ENCODE measurements at regions not wholly inside any gene's neighbourhood (a gene's known extent, or its start where the extent isn't known, plus 50 kb on each side); places are given as distances from the start of the nearest gene placed in this dataset.

DNA sequence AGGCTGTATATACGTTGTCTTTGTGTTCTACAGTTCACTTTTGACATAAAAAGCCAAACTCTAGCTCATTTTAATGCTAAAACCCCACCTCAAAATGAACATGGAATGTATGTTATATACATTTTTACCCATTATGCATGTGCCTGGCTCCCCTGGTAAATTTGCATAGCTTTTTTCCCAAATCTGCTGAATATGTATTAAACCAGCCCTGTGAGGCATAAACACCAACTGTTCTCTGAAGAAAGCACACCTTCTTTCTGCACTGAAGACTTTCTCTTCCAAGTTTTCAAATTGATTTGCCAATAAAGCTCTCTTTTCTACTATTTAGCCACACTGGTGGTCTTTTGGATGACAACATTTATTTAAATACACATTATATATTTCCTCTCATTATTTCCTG is 549.4 kb downstream of the TRIB2 start:
- TF ChIP-seq, protein P1, sequence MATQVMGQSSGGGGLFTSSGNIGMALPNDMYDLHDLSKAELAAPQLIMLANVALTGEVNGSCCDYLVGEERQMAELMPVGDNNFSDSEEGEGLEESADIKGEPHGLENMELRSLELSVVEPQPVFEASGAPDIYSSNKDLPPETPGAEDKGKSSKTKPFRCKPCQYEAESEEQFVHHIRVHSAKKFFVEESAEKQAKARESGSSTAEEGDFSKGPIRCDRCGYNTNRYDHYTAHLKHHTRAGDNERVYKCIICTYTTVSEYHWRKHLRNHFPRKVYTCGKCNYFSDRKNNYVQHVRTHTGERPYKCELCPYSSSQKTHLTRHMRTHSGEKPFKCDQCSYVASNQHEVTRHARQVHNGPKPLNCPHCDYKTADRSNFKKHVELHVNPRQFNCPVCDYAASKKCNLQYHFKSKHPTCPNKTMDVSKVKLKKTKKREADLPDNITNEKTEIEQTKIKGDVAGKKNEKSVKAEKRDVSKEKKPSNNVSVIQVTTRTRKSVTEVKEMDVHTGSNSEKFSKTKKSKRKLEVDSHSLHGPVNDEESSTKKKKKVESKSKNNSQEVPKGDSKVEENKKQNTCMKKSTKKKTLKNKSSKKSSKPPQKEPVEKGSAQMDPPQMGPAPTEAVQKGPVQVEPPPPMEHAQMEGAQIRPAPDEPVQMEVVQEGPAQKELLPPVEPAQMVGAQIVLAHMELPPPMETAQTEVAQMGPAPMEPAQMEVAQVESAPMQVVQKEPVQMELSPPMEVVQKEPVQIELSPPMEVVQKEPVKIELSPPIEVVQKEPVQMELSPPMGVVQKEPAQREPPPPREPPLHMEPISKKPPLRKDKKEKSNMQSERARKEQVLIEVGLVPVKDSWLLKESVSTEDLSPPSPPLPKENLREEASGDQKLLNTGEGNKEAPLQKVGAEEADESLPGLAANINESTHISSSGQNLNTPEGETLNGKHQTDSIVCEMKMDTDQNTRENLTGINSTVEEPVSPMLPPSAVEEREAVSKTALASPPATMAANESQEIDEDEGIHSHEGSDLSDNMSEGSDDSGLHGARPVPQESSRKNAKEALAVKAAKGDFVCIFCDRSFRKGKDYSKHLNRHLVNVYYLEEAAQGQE (IDR thresholded peaks at IDR 0.05; ENCODE audit: insufficient read depth in 1 of 2, low read depth in 2 of 2, low read length in 1 of 2), result no peak
- TF ChIP-seq, protein P2, sequence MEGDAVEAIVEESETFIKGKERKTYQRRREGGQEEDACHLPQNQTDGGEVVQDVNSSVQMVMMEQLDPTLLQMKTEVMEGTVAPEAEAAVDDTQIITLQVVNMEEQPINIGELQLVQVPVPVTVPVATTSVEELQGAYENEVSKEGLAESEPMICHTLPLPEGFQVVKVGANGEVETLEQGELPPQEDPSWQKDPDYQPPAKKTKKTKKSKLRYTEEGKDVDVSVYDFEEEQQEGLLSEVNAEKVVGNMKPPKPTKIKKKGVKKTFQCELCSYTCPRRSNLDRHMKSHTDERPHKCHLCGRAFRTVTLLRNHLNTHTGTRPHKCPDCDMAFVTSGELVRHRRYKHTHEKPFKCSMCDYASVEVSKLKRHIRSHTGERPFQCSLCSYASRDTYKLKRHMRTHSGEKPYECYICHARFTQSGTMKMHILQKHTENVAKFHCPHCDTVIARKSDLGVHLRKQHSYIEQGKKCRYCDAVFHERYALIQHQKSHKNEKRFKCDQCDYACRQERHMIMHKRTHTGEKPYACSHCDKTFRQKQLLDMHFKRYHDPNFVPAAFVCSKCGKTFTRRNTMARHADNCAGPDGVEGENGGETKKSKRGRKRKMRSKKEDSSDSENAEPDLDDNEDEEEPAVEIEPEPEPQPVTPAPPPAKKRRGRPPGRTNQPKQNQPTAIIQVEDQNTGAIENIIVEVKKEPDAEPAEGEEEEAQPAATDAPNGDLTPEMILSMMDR (IDR thresholded peaks at IDR 0.05), result no peak

Data from Panc1 (cell line).